ENCODE measurements at regions not wholly inside any gene's neighbourhood (a gene's known extent, or its start where the extent isn't known, plus 50 kb on each side); places are given as distances from the start of the nearest gene placed in this dataset.

DNA sequence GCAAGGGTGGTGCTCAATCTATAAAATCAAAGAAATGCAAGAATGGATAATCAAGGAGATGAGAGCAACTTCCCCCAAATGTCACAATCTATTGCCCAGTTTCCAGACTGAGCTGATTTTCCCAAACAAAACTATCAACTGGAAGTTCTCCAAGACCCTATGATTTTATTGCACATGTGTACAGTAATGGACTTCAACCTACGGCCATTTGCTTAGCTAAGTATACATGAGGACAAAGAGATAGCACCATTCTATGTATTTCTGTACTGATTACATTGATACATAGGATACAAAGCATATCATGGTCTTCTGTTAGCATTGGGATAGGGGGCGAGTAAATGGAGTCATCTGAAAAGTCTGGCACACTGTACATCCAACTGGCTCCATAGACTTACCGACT lies 407.8 kb downstream of the GABRG1 start:
- H2AFZ ChIP-seq (ENCODE audit: low read depth, low read length), result no peak overlapping the region
- no peaks in the 10 kb centered on the region for H3K36me3 ChIP-seq (ENCODE audit: insufficient read depth, low read length)
- H3K4me2 ChIP-seq (ENCODE audit: low read length), result no peak overlapping the region
- no peaks in the 10 kb centered on the region for H3F3A ChIP-seq (ENCODE audit: insufficient read depth, low read length, poor library complexity, severe bottlenecking)
- no peak overlapping the region for H3K4me3 ChIP-seq (ENCODE audit: low read length)
- no peaks in the 10 kb centered on the region for H3K79me2 ChIP-seq (replicated peaks; ENCODE audit: insufficient read depth, low read length)
- H3K9me3 ChIP-seq (ENCODE audit: low read length), result no peaks in the 10 kb centered on the region
- no peak overlapping the region for H3K27ac ChIP-seq (ENCODE audit: low read length)
- no peaks in the 10 kb centered on the region for H3K9me2 ChIP-seq (ENCODE audit: insufficient read depth, low read length)
- TF ChIP-seq RAD21 (conservative IDR thresholded peaks at IDR 0.05) (no peak), MXI1 (conservative IDR thresholded peaks at IDR 0.05; ENCODE audit: poor library complexity, severe bottlenecking) (no peak), EZH2 (IDR thresholded peaks at IDR 0.05; ENCODE audit: borderline replicate concordance, insufficient read depth, low read length, poor library complexity, severe bottlenecking) (no peak)
- H3K27me3 ChIP-seq (ENCODE audit: insufficient read depth, low read depth, low read length), result no peaks in the 10 kb centered on the region
- no peak overlapping the region for H3K9ac ChIP-seq (ENCODE audit: low read length)
- no peaks in the 10 kb centered on the region for H4K20me1 ChIP-seq (ENCODE audit: insufficient read depth)

DNA sequence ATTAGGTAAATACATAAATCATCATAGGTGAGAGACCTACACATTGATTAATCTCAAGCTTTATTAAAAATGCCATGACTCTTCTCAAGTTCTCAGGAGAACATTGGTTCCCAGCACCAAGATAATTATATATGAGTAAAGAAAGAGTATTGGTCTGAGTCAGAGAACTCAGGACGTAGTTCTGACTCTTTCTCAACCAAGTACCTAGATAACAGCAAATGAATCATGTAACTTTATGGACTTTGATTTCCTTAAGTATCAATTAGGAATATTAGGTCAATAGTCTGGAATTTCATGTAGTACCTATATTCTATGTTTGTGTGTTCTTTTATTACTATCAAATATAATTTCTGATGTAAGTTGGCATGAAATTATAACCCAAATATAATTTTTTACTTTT lies 409.9 kb downstream of the GABRG1 start:
- no peaks in the 10 kb centered on the region for H3K79me2 ChIP-seq (replicated peaks; ENCODE audit: insufficient read depth, low read length)
- H3F3A ChIP-seq (ENCODE audit: insufficient read depth, low read length, poor library complexity, severe bottlenecking), result no peaks in the 10 kb centered on the region
- H3K4me2 ChIP-seq (ENCODE audit: low read length), result no peak overlapping the region
- H3K9me3 ChIP-seq (ENCODE audit: low read length), result no peaks in the 10 kb centered on the region
- H3K27me3 ChIP-seq (ENCODE audit: insufficient read depth, low read depth, low read length), result no peaks in the 10 kb centered on the region
- no peaks in the 10 kb centered on the region for H4K20me1 ChIP-seq (ENCODE audit: insufficient read depth)
- H3K36me3 ChIP-seq (ENCODE audit: insufficient read depth, low read length), result no peaks in the 10 kb centered on the region
- H3K9ac ChIP-seq (ENCODE audit: low read length), result no peak overlapping the region
- H3K27ac ChIP-seq (ENCODE audit: low read length), result no peak overlapping the region
- H3K4me3 ChIP-seq (ENCODE audit: low read length), result no peak overlapping the region
- H2AFZ ChIP-seq (ENCODE audit: low read depth, low read length), result no peak overlapping the region
- H3K9me2 ChIP-seq (ENCODE audit: insufficient read depth, low read length), result no peaks in the 10 kb centered on the region
- TF ChIP-seq POLR2AphosphoS5 (IDR thresholded peaks at IDR 0.05), result no peak
- TF ChIP-seq RAD21 (conservative IDR thresholded peaks at IDR 0.05), result no peak
- TF ChIP-seq MXI1 (conservative IDR thresholded peaks at IDR 0.05; ENCODE audit: poor library complexity, severe bottlenecking), result no peak
- no peak for TF ChIP-seq SMC3 (conservative IDR thresholded peaks at IDR 0.05; ENCODE audit: poor library complexity)
- TF ChIP-seq, protein P1, sequence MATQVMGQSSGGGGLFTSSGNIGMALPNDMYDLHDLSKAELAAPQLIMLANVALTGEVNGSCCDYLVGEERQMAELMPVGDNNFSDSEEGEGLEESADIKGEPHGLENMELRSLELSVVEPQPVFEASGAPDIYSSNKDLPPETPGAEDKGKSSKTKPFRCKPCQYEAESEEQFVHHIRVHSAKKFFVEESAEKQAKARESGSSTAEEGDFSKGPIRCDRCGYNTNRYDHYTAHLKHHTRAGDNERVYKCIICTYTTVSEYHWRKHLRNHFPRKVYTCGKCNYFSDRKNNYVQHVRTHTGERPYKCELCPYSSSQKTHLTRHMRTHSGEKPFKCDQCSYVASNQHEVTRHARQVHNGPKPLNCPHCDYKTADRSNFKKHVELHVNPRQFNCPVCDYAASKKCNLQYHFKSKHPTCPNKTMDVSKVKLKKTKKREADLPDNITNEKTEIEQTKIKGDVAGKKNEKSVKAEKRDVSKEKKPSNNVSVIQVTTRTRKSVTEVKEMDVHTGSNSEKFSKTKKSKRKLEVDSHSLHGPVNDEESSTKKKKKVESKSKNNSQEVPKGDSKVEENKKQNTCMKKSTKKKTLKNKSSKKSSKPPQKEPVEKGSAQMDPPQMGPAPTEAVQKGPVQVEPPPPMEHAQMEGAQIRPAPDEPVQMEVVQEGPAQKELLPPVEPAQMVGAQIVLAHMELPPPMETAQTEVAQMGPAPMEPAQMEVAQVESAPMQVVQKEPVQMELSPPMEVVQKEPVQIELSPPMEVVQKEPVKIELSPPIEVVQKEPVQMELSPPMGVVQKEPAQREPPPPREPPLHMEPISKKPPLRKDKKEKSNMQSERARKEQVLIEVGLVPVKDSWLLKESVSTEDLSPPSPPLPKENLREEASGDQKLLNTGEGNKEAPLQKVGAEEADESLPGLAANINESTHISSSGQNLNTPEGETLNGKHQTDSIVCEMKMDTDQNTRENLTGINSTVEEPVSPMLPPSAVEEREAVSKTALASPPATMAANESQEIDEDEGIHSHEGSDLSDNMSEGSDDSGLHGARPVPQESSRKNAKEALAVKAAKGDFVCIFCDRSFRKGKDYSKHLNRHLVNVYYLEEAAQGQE (IDR thresholded peaks at IDR 0.05; ENCODE audit: borderline replicate concordance), result no peak
- no peak for TF ChIP-seq TAF1 (IDR thresholded peaks at IDR 0.05; ENCODE audit: low read depth)
- TF ChIP-seq EP300 (conservative IDR thresholded peaks at IDR 0.05; ENCODE audit: poor library complexity, severe bottlenecking), result no peak
- TF ChIP-seq, protein P2, sequence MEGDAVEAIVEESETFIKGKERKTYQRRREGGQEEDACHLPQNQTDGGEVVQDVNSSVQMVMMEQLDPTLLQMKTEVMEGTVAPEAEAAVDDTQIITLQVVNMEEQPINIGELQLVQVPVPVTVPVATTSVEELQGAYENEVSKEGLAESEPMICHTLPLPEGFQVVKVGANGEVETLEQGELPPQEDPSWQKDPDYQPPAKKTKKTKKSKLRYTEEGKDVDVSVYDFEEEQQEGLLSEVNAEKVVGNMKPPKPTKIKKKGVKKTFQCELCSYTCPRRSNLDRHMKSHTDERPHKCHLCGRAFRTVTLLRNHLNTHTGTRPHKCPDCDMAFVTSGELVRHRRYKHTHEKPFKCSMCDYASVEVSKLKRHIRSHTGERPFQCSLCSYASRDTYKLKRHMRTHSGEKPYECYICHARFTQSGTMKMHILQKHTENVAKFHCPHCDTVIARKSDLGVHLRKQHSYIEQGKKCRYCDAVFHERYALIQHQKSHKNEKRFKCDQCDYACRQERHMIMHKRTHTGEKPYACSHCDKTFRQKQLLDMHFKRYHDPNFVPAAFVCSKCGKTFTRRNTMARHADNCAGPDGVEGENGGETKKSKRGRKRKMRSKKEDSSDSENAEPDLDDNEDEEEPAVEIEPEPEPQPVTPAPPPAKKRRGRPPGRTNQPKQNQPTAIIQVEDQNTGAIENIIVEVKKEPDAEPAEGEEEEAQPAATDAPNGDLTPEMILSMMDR (IDR thresholded peaks at IDR 0.05; ENCODE audit: poor library complexity, severe bottlenecking), result no peak
- no peak for TF ChIP-seq EZH2 (IDR thresholded peaks at IDR 0.05; ENCODE audit: borderline replicate concordance, insufficient read depth, low read length, poor library complexity, severe bottlenecking)

DNA sequence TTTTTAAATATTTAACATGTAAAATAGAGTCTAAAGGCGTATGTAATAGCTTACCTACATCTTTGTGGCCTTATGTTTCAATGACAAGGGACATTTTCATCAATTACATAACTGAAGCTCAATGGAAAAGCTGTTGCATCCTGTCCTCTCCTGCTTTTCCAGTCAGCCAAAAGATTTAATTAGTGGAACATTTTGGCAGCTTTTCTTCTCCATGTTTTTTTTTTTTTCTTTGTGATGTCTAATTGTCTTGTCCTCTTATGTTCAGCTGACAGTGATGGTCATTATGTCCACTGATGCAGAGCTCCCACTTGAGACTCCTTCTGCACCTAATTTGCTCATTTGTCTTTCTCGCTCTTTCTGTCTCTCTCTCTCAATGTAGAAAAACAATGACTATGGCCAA lies 422.2 kb downstream of the GABRG1 start:
- Histone ChIP-seq H3K9ac (ENCODE audit: low read length) (no peak overlapping the region), H3K27me3 (ENCODE audit: insufficient read depth, low read depth, low read length) (no peaks in the 10 kb centered on the region), H3K79me2 (replicated peaks; ENCODE audit: insufficient read depth, low read length) (no peaks in the 10 kb centered on the region), H3K27ac (ENCODE audit: low read length) (no peak overlapping the region), H3K36me3 (ENCODE audit: insufficient read depth, low read length) (no peaks in the 10 kb centered on the region), H3K4me2 (ENCODE audit: low read length) (no peak overlapping the region), H3K9me2 (ENCODE audit: insufficient read depth, low read length) (no peaks in the 10 kb centered on the region), H3F3A (ENCODE audit: insufficient read depth, low read length, poor library complexity, severe bottlenecking) (no peaks in the 10 kb centered on the region), H4K20me1 (ENCODE audit: insufficient read depth) (no peaks in the 10 kb centered on the region), H3K9me3 (ENCODE audit: low read length) (no peaks in the 10 kb centered on the region), H3K4me3 (ENCODE audit: low read length) (no peak overlapping the region), H2AFZ (ENCODE audit: low read depth, low read length) (no peak overlapping the region)
- TF ChIP-seq, protein P1 (IDR thresholded peaks at IDR 0.05; ENCODE audit: borderline replicate concordance), result no peak
- TF ChIP-seq EZH2 (IDR thresholded peaks at IDR 0.05; ENCODE audit: borderline replicate concordance, insufficient read depth, low read length, poor library complexity, severe bottlenecking) (no peak), EP300 (conservative IDR thresholded peaks at IDR 0.05; ENCODE audit: poor library complexity, severe bottlenecking) (no peak)
- TF ChIP-seq, protein P2 (IDR thresholded peaks at IDR 0.05; ENCODE audit: poor library complexity, severe bottlenecking), result no peak
